GM23338 (cell line): ENCODE measurements at regions not wholly inside any gene's neighbourhood (a gene's known extent, or its start where the extent isn't known, plus 50 kb on each side); places are given as distances from the start of the nearest gene placed in this dataset.

Experiments
- ATAC-seq: fragments of 200-7000 bp; cut with Tn5 transposase; 3 replicates; pipeline ENCODE4 v1.9.1; 2020
- DNase-seq: peaks from one replicate; pipeline ENCODE4 v3.0.0-alpha.2; 2015; ENCODE audit warnings: low spot score
- H2AFZ ChIP-seq: fragments of 200-600 bp; sonication (generic); 2 replicates; pipeline ENCODE4 v1.8.0; 2016; ENCODE audit warnings: antibody characterized with exemption, mild to moderate bottlenecking, moderate library complexity
- H3F3A ChIP-seq: fragments of 200-600 bp; sonication (generic); replicated peaks from 2 replicates; pipeline ENCODE4 v1.8.0; 2017; ENCODE audit warnings: antibody characterized with exemption, mixed run types, low read depth
- H3K27ac ChIP-seq: fragments of 200-600 bp; sonication (generic); 2 replicates; pipeline ENCODE4 v1.6.1; 2016; ENCODE audit warnings: low read depth
- H3K27me3 ChIP-seq: fragments of 200-600 bp; sonication (generic); 2 replicates; pipeline ENCODE4 v1.8.0; 2016; ENCODE audit warnings: mild to moderate bottlenecking, mixed run types, moderate library complexity; ENCODE audit not compliant: insufficient read depth
- H3K36me3 ChIP-seq: fragments of 200-600 bp; sonication (generic); 2 replicates; pipeline ENCODE4 v1.8.0; 2016; ENCODE audit warnings: mild to moderate bottlenecking; ENCODE audit not compliant: insufficient read depth
- H3K4me1 ChIP-seq: fragments of 200-600 bp; sonication (generic); 2 replicates; pipeline ENCODE4 v1.8.0; 2016; ENCODE audit warnings: mild to moderate bottlenecking, moderate library complexity; ENCODE audit not compliant: insufficient read depth
- H3K4me2 ChIP-seq: fragments of 200-600 bp; sonication (generic); 2 replicates; pipeline ENCODE4 v1.7.1; 2017; ENCODE audit warnings: mixed run types
- H3K4me3 ChIP-seq: fragments of 200-600 bp; sonication (generic); 2 replicates; pipeline ENCODE4 v1.6.1; 2016; ENCODE audit warnings: mixed run types
- H3K79me2 ChIP-seq: fragments of 200-600 bp; sonication (generic); replicated peaks from 2 replicates; pipeline ENCODE4 v1.8.0; 2017; ENCODE audit warnings: mild to moderate bottlenecking; ENCODE audit not compliant: insufficient read depth
- H3K9me2 ChIP-seq: fragments of 200-600 bp; sonication (generic); 2 replicates; pipeline ENCODE4 v1.8.0; 2017; ENCODE audit not compliant: insufficient read depth
- H4K20me1 ChIP-seq: fragments of 200-600 bp; sonication (generic); replicated peaks from 2 replicates; pipeline ENCODE4 v1.8.0; 2017; ENCODE audit warnings: mild to moderate bottlenecking; ENCODE audit not compliant: insufficient read depth
- H3K27ac Mint-ChIP-seq: 2 replicates; pipeline ENCODE4 v1.8.0; 2020; ENCODE audit warnings: inconsistent platforms, mild to moderate bottlenecking, moderate library complexity, mixed read lengths
- H3K27me3 Mint-ChIP-seq: 3 replicates; pipeline ENCODE4 v1.8.0; 2022; ENCODE audit warnings: low read depth, mild to moderate bottlenecking, moderate library complexity, mixed read lengths, inconsistent platforms; ENCODE audit not compliant: insufficient read depth, poor library complexity
- H3K36me3 Mint-ChIP-seq: 3 replicates; pipeline ENCODE4 v1.8.0; 2021; ENCODE audit warnings: low read depth, mild to moderate bottlenecking, inconsistent platforms, moderate library complexity, mixed read lengths
- H3K4me1 Mint-ChIP-seq: 3 replicates; pipeline ENCODE4 v1.8.0; 2020; ENCODE audit warnings: mild to moderate bottlenecking, inconsistent platforms, mixed read lengths
- H3K4me3 Mint-ChIP-seq: 3 replicates; pipeline ENCODE4 v1.8.0; 2021; ENCODE audit warnings: moderate library complexity, mild to moderate bottlenecking, inconsistent platforms, mixed read lengths
- H3K9me3 Mint-ChIP-seq: 3 replicates; pipeline ENCODE4 v1.8.0; 2020; ENCODE audit warnings: moderate library complexity, mild to moderate bottlenecking, inconsistent platforms, mixed read lengths
- CREB1 ChIP-seq: fragments of 250-450 bp; sonication (Bioruptor Pico); IDR thresholded peaks from 2 replicates; pipeline ENCODE4 v1.5.0; 2020; ENCODE audit warnings: low read depth, mild to moderate bottlenecking, moderate library complexity
- ETS1 ChIP-seq: IDR thresholded peaks from 2 replicates; pipeline ENCODE4 v1.6.1; 2016; ENCODE audit warnings: antibody characterized with exemption
- EZH2 ChIP-seq: fragments of 200-600 bp; sonication (generic); IDR thresholded peaks from one replicate; pipeline ENCODE4 v1.8.0; 2017; ENCODE audit warnings: antibody characterized with exemption, mild to moderate bottlenecking, low read depth; ENCODE audit not compliant: unreplicated experiment
- EZH2phosphoT487 ChIP-seq: fragments of 200-600 bp; sonication (generic); IDR thresholded peaks from one replicate; pipeline ENCODE4 v1.8.1; 2018; ENCODE audit warnings: antibody characterized with exemption; ENCODE audit not compliant: unreplicated experiment
- JUNB ChIP-seq: IDR thresholded peaks from one replicate; pipeline ENCODE4 v1.6.1; 2016; ENCODE audit warnings: antibody characterized with exemption; ENCODE audit not compliant: unreplicated experiment
- NANOG ChIP-seq: IDR thresholded peaks from 2 replicates; pipeline ENCODE4 v1.6.1; 2016; ENCODE audit warnings: antibody characterized with exemption, borderline replicate concordance
- POLR2AphosphoS5 ChIP-seq: IDR thresholded peaks from 2 replicates; pipeline ENCODE4 v1.6.1; 2016; ENCODE audit warnings: antibody characterized with exemption, low read depth
- STAT1 ChIP-seq: IDR thresholded peaks from one replicate; pipeline ENCODE4 v1.6.1; 2016; ENCODE audit warnings: antibody characterized with exemption; ENCODE audit not compliant: unreplicated experiment
- ZNF114 ChIP-seq: fragments of 250-450 bp; sonication (Bioruptor Pico); IDR thresholded peaks from 2 replicates; pipeline ENCODE4 v1.5.0; 2020; ENCODE audit warnings: mild to moderate bottlenecking, moderate library complexity
- ZNF331 ChIP-seq: fragments of 250-450 bp; sonication (Bioruptor Pico); IDR thresholded peaks from 2 replicates; pipeline ENCODE4 v1.5.0; 2020; ENCODE audit warnings: low read depth, mild to moderate bottlenecking, moderate library complexity
- ZNF462 ChIP-seq: fragments of 250-450 bp; sonication (Bioruptor Pico); IDR thresholded peaks from 2 replicates; pipeline ENCODE4 v1.5.0; 2020; ENCODE audit warnings: mild to moderate bottlenecking, moderate library complexity
- TF ChIP-seq, protein P1 (sequence below), 2 experiments: fragments of 200-600 bp in 1 of 2; sonication (generic) in 1 of 2; conservative IDR thresholded peaks; 2 replicates each; pipeline versions ENCODE4 v1.5.1 to v1.6.1; 2016 to 2017; ENCODE audit warnings: antibody characterized with exemption in 2 of 2, low read depth in 2 of 2, mild to moderate bottlenecking in 2 of 2, moderate library complexity in 1 of 2

- DNase-seq: no peak
- Mint-ChIP-seq H3K4me1 (no peaks in the 10 kb centered on the region; the same call in 2 of the 3 replicates), H3K36me3 (no peaks in the 10 kb centered on the region), H3K27me3 (no peaks in the 10 kb centered on the region), H3K4me3 (no peak overlapping the region), H3K9me3 (no peaks in the 10 kb centered on the region), H3K27ac (no peak overlapping the region)
- no peaks in the 10 kb centered on the region for H3K36me3 ChIP-seq
- no peaks in the 10 kb centered on the region for H3K4me1 ChIP-seq
- no peak for ATAC-seq
- no peak overlapping the region for H2AFZ ChIP-seq
- TF ChIP-seq STAT1 (no peak), EZH2phosphoT487 (no peak), ZNF114 (CRISPR knock-in tag) (no peak), JUNB (no peak), ZNF462 (CRISPR knock-in tag) (no peak), ETS1 (no peak), ZNF331 (CRISPR knock-in tag) (no peak), EZH2 (no peak), CREB1 (CRISPR knock-in tag) (no peak), POLR2AphosphoS5 (no peak), NANOG (no peak)
- TF ChIP-seq, protein P1, sequence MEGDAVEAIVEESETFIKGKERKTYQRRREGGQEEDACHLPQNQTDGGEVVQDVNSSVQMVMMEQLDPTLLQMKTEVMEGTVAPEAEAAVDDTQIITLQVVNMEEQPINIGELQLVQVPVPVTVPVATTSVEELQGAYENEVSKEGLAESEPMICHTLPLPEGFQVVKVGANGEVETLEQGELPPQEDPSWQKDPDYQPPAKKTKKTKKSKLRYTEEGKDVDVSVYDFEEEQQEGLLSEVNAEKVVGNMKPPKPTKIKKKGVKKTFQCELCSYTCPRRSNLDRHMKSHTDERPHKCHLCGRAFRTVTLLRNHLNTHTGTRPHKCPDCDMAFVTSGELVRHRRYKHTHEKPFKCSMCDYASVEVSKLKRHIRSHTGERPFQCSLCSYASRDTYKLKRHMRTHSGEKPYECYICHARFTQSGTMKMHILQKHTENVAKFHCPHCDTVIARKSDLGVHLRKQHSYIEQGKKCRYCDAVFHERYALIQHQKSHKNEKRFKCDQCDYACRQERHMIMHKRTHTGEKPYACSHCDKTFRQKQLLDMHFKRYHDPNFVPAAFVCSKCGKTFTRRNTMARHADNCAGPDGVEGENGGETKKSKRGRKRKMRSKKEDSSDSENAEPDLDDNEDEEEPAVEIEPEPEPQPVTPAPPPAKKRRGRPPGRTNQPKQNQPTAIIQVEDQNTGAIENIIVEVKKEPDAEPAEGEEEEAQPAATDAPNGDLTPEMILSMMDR (conservative IDR thresholded peaks at IDR 0.05; ENCODE audit: low read depth in 2 of 2): no peak
- no peaks in the 10 kb centered on the region for H3K27me3 ChIP-seq
- H3K4me3 ChIP-seq: no peak overlapping the region
- no peaks in the 10 kb centered on the region; the same call in 1 of the 2 replicates for H3K9me2 ChIP-seq
- no peak overlapping the region for H3K27ac ChIP-seq
- H3K79me2 ChIP-seq: no peaks in the 10 kb centered on the region
- no peak overlapping the region for H3K4me2 ChIP-seq
- no peaks in the 10 kb centered on the region for H3F3A ChIP-seq
- no peaks in the 10 kb centered on the region for H4K20me1 ChIP-seq
Observed at GRCh38 chr6:54050750-54051149, 60.5 kb upstream of the MLIP start.
